Ishikawa (cell line): ENCODE measurements at regions not wholly inside any gene's neighbourhood (a gene's known extent, or its start where the extent isn't known, plus 50 kb on each side); places are given as distances from the start of the nearest gene placed in this dataset.

Source experiments
- CEBPB ChIP-seq: IDR thresholded peaks from 2 replicates; pipeline ENCODE4 v1.6.1; 2012
- CREB1 ChIP-seq: IDR thresholded peaks from 2 replicates; pipeline ENCODE4 v1.6.1; 2012; ENCODE audit warnings: low read depth
- EP300 ChIP-seq: IDR thresholded peaks from 2 replicates; pipeline ENCODE4 v1.6.1; 2012; ENCODE audit warnings: borderline replicate concordance
- FOXM1 ChIP-seq: IDR thresholded peaks from 2 replicates; pipeline ENCODE4 v1.6.1; 2012; ENCODE audit warnings: low read depth, borderline replicate concordance
- NFIC ChIP-seq: IDR thresholded peaks from 2 replicates; pipeline ENCODE4 v1.6.1; 2012
- RAD21 ChIP-seq: IDR thresholded peaks from 2 replicates; pipeline ENCODE4 v1.6.1; 2012; ENCODE audit warnings: low read depth
- REST ChIP-seq: IDR thresholded peaks from 2 replicates; pipeline ENCODE4 v1.6.1; 2012; ENCODE audit warnings: low read depth, mild to moderate bottlenecking
- TAF1 ChIP-seq: IDR thresholded peaks from 2 replicates; pipeline ENCODE4 v1.6.1; 2012; ENCODE audit warnings: low read depth, mild to moderate bottlenecking
- TCF12 ChIP-seq: IDR thresholded peaks from 2 replicates; pipeline ENCODE4 v1.6.1; 2012; ENCODE audit warnings: low read depth
- TF ChIP-seq, protein P1 (sequence below): IDR thresholded peaks from 2 replicates; pipeline ENCODE4 v1.6.1; 2012

DNA sequence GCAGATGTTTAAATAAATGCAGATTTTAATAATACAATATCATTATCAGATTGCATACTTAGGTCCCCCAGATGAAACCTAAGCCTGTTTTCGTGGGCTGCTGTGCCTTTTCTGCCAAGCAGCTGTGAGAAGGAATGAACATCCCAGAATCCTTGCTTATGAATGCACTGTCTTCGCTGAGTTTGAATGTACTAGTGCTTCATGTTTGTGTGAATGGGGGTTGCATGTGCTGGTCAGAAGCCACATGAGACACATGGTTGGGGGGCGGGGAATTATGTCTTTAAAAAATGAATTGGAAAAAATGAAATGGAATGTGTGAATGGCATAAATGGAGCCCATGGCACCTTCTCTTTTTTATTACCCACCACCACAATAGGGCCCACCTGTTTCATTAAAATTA lies 125.4 kb upstream of the HSD17B12 start:
- TF ChIP-seq REST: no peak
- no peak for TF ChIP-seq EP300
- TF ChIP-seq RAD21: no peak
- TF ChIP-seq, protein P1, sequence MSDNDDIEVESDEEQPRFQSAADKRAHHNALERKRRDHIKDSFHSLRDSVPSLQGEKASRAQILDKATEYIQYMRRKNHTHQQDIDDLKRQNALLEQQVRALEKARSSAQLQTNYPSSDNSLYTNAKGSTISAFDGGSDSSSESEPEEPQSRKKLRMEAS: no peak
- TF ChIP-seq CEBPB: no peak
- TF ChIP-seq FOXM1: no peak
- TF ChIP-seq TCF12: no peak
- no peak for TF ChIP-seq TAF1
- no peak for TF ChIP-seq CREB1
- TF ChIP-seq NFIC: no peak
